ENCODE measurements at regions not wholly inside any gene's neighbourhood (a gene's known extent, or its start where the extent isn't known, plus 50 kb on each side); places are given as distances from the start of the nearest gene placed in this dataset.

- no peaks in the 10 kb centered on the region for H3K36me3 ChIP-seq (ENCODE audit: insufficient read depth, low read length)
- no peaks in the 10 kb centered on the region for H3K27me3 ChIP-seq (ENCODE audit: insufficient read depth, low read length, poor library complexity, severe bottlenecking)
- H3K4me1 ChIP-seq (ENCODE audit: insufficient read depth, low read length, poor library complexity, severe bottlenecking), result peaks cover 55% of the 10 kb centered on the region
- no peak overlapping the region for H3K9ac ChIP-seq (ENCODE audit: low read depth, low read length, poor library complexity, severe bottlenecking)
- no peaks in the 10 kb centered on the region for H3K9me2 ChIP-seq (replicated peaks; ENCODE audit: low read depth, low read length)
- peak overlapping the region; percentile 47 for H3K4me3 ChIP-seq (ENCODE audit: low read length, poor library complexity, severe bottlenecking)
- peak overlapping the region; percentile 71 for H3K4me2 ChIP-seq (ENCODE audit: low read depth, low read length, poor library complexity, severe bottlenecking)
- TF ChIP-seq EZH2phosphoT487 (IDR thresholded peaks at IDR 0.05; ENCODE audit: borderline replicate concordance) (no peak), CTCF (conservative IDR thresholded peaks at IDR 0.05; ENCODE audit: low read length) (no peak)
- no peaks in the 10 kb centered on the region for H3K9me3 ChIP-seq (ENCODE audit: insufficient read depth, low read depth, low read length)
- H4K20me1 ChIP-seq (ENCODE audit: insufficient read depth, low read length, poor library complexity, severe bottlenecking), result no peaks in the 10 kb centered on the region
- no peaks in the 10 kb centered on the region for H3F3A ChIP-seq (ENCODE audit: low read depth)
- H2AFZ ChIP-seq (ENCODE audit: low read length), result no peak overlapping the region
- H3K79me2 ChIP-seq (ENCODE audit: insufficient read depth, low read length), result no peaks in the 10 kb centered on the region
Measured at GRCh38 chr14:22097072-22097471, 423.5 kb upstream of the OR4E1 start.

- no peaks in the 10 kb centered on the region for H3K9me2 ChIP-seq (replicated peaks; ENCODE audit: low read depth, low read length)
- peak overlapping the region; percentile 71 for H3K4me2 ChIP-seq (ENCODE audit: low read depth, low read length, poor library complexity, severe bottlenecking)
- peak overlapping the region; percentile 20 for H3K9ac ChIP-seq (ENCODE audit: low read depth, low read length, poor library complexity, severe bottlenecking)
- H3F3A ChIP-seq (ENCODE audit: low read depth), result no peaks in the 10 kb centered on the region
- H4K20me1 ChIP-seq (ENCODE audit: insufficient read depth, low read length, poor library complexity, severe bottlenecking), result no peaks in the 10 kb centered on the region
- peak overlapping the region; percentile 47 for H3K4me3 ChIP-seq (ENCODE audit: low read length, poor library complexity, severe bottlenecking)
- H3K27me3 ChIP-seq (ENCODE audit: insufficient read depth, low read length, poor library complexity, severe bottlenecking), result no peaks in the 10 kb centered on the region
- H3K9me3 ChIP-seq (ENCODE audit: insufficient read depth, low read depth, low read length), result no peaks in the 10 kb centered on the region
- H3K4me1 ChIP-seq (ENCODE audit: insufficient read depth, low read length, poor library complexity, severe bottlenecking), result peaks cover 55% of the 10 kb centered on the region
- H3K36me3 ChIP-seq (ENCODE audit: insufficient read depth, low read length), result no peaks in the 10 kb centered on the region
- H3K79me2 ChIP-seq (ENCODE audit: insufficient read depth, low read length), result no peaks in the 10 kb centered on the region
- H2AFZ ChIP-seq (ENCODE audit: low read length), result no peak overlapping the region
- no peak for TF ChIP-seq EZH2phosphoT487 (IDR thresholded peaks at IDR 0.05; ENCODE audit: borderline replicate concordance)
- no peak for TF ChIP-seq CTCF (conservative IDR thresholded peaks at IDR 0.05; ENCODE audit: low read length)
Measured at GRCh38 chr14:22096514-22096895, 422.9 kb upstream of the OR4E1 start.

- Histone ChIP-seq H3K9me3 (ENCODE audit: insufficient read depth, low read depth, low read length) (no peaks in the 10 kb centered on the region), H3K4me2 (ENCODE audit: low read depth, low read length, poor library complexity, severe bottlenecking) (peak overlapping the region; percentile 71), H2AFZ (ENCODE audit: low read length) (no peak overlapping the region)
Measured at GRCh38 chr14:22095860-22096513, 422.4 kb upstream of the OR4E1 start.

More at GRCh38 chr14:22095860-22096513, 422.4 kb upstream of the OR4E1 start:
- Histone ChIP-seq H3K27me3 (ENCODE audit: insufficient read depth, low read length, poor library complexity, severe bottlenecking) (no peaks in the 10 kb centered on the region), H3K79me2 (ENCODE audit: insufficient read depth, low read length) (no peaks in the 10 kb centered on the region), H3K9ac (ENCODE audit: low read depth, low read length, poor library complexity, severe bottlenecking) (peak overlapping the region; percentile 20), H3K36me3 (ENCODE audit: insufficient read depth, low read length) (no peaks in the 10 kb centered on the region), H3K9me2 (replicated peaks; ENCODE audit: low read depth, low read length) (no peaks in the 10 kb centered on the region), H3K4me3 (ENCODE audit: low read length, poor library complexity, severe bottlenecking) (peak overlapping the region; percentile 47), H4K20me1 (ENCODE audit: insufficient read depth, low read length, poor library complexity, severe bottlenecking) (no peaks in the 10 kb centered on the region), H3K4me1 (ENCODE audit: insufficient read depth, low read length, poor library complexity, severe bottlenecking) (peaks cover 55% of the 10 kb centered on the region), H3F3A (ENCODE audit: low read depth) (no peaks in the 10 kb centered on the region)
- TF ChIP-seq EZH2phosphoT487 (IDR thresholded peaks at IDR 0.05; ENCODE audit: borderline replicate concordance) (no peak), CTCF (conservative IDR thresholded peaks at IDR 0.05; ENCODE audit: low read length) (no peak)

Data from Loucy (cell line).